Fibroblast of lung (primary cell): ENCODE measurements at regions not wholly inside any gene's neighbourhood (a gene's known extent, or its start where the extent isn't known, plus 50 kb on each side); places are given as distances from the start of the nearest gene placed in this dataset.

Source experiments
- DNase-seq, 2 donors: peaks; one replicate each; pipeline versions ENCODE4 v3.0.0 to v3.0.0-alpha.2; 2010; ENCODE audit warnings: low read depth in 2 of 2
- H2AFZ ChIP-seq: 2 replicates; pipeline ENCODE4 v1.5.1; 2012; ENCODE audit warnings: low read length, control low read depth, inconsistent platforms
- H3K27ac ChIP-seq: 2 replicates; pipeline ENCODE4 v1.5.1; 2011; ENCODE audit warnings: low read length, control low read depth; ENCODE audit not compliant: insufficient read depth
- H3K27me3 ChIP-seq: 2 replicates; pipeline ENCODE4 v1.5.1; 2011; ENCODE audit warnings: mild to moderate bottlenecking, low read length; ENCODE audit not compliant: control insufficient read depth, insufficient read depth
- H3K36me3 ChIP-seq: 2 replicates; pipeline ENCODE4 v1.5.1; 2011; ENCODE audit warnings: low read length; ENCODE audit not compliant: control insufficient read depth, insufficient read depth
- H3K4me1 ChIP-seq: 2 replicates; pipeline ENCODE4 v1.5.1; 2011; ENCODE audit warnings: low read length; ENCODE audit not compliant: control insufficient read depth, insufficient read depth; ENCODE audit errors: extremely low read depth
- H3K4me2 ChIP-seq: 2 replicates; pipeline ENCODE4 v1.5.1; 2011; ENCODE audit warnings: low read length, control low read depth; ENCODE audit not compliant: insufficient read depth; ENCODE audit errors: extremely low read depth
- H3K4me3 ChIP-seq, 4 experiments: fragments of 200-600 bp in 1 of 4; sonication (generic) in 1 of 4; replicated peaks in 1 of 4; 2 replicates each; pipeline ENCODE4 v1.5.1; 2011 to 2016; ENCODE audit warnings: low read length in 4 of 4, low read depth in 3 of 4, mild to moderate bottlenecking in 3 of 4, control low read depth in 2 of 4, inconsistent platforms in 1 of 4, mixed read lengths in 1 of 4; ENCODE audit not compliant: insufficient read depth in 1 of 4; ENCODE audit errors: control extremely low read depth in 1 of 4
- H3K79me2 ChIP-seq: 2 replicates; pipeline ENCODE4 v1.5.1; 2012; ENCODE audit warnings: mild to moderate bottlenecking, low read length, inconsistent platforms; ENCODE audit not compliant: control insufficient read depth, insufficient read depth
- H3K9ac ChIP-seq: 2 replicates; pipeline ENCODE4 v1.5.1; 2011; ENCODE audit warnings: mild to moderate bottlenecking, low read length, control low read depth; ENCODE audit not compliant: insufficient read depth
- H3K9me3 ChIP-seq: 2 replicates; pipeline ENCODE4 v1.5.1; 2012; ENCODE audit warnings: low read depth, low read length; ENCODE audit not compliant: control insufficient read depth, insufficient read depth
- H4K20me1 ChIP-seq: 2 replicates; pipeline ENCODE4 v1.5.1; 2011; ENCODE audit warnings: low read length; ENCODE audit not compliant: control insufficient read depth, insufficient read depth; ENCODE audit errors: extremely low read depth
- CTCF ChIP-seq, 2 donors: IDR thresholded peaks in 1 of 2; conservative IDR thresholded peaks in 1 of 2; 1 replicate in 1 of 2; 2 replicates in 1 of 2; pipeline ENCODE4 v1.5.1; 2011 to 2012; ENCODE audit warnings: low read length in 2 of 2, control low read depth in 1 of 2, inconsistent platforms in 1 of 2, low read depth in 1 of 2, mild to moderate bottlenecking in 1 of 2
- EZH2 ChIP-seq: IDR thresholded peaks from 2 replicates; pipeline ENCODE4 v1.5.1; 2012; ENCODE audit warnings: low read length, control low read depth, mild to moderate bottlenecking; ENCODE audit errors: missing control alignments

DNA sequence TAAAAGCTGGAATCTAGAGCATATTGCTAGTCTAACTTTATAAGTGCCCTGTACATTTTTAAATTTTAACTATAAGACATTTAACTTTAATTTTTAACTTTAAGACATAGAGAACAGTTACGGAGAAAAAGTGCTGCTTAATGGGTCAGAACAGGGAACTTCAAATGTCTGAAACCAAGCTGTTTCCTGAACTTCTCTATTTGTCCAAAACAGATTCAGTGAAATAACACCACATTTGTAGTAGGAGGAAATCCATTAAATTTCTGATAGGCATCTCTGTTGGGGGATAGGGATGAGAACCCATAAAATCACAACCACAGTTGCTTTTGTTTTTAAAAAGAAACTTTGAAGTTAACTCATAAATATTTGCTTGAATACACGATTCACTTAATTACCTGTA is 170.8 kb upstream of the ANK3 start:
- Histone ChIP-seq H3K4me3 (no peak overlapping the region), H3K9me3 (no peaks in the 10 kb centered on the region), H4K20me1 (no peaks in the 10 kb centered on the region), H3K27me3 (no peaks in the 10 kb centered on the region), H3K27ac (no peak overlapping the region), H3K36me3 (no peaks in the 10 kb centered on the region), H3K4me1 (no peaks in the 10 kb centered on the region), H3K79me2 (no peaks in the 10 kb centered on the region), H3K4me2 (no peak overlapping the region), H3K9ac (no peak overlapping the region), H2AFZ (no peak overlapping the region)
- DNase-seq, result no peak
- TF ChIP-seq CTCF (conservative IDR thresholded peaks at IDR 0.05 in 1 of 2, IDR thresholded peaks at IDR 0.05 in 1 of 2; ENCODE audit: low read depth in 1 of 2, low read length in 2 of 2) (no peak), EZH2 (no peak)

- no peaks in the 10 kb centered on the region for H3K36me3 ChIP-seq
- no peaks in the 10 kb centered on the region for H3K9me3 ChIP-seq
- no peak overlapping the region for H3K27ac ChIP-seq
- H3K4me2 ChIP-seq, result no peak overlapping the region
- H3K4me3 ChIP-seq, result no peak overlapping the region
- no peak overlapping the region for H3K9ac ChIP-seq
- no peaks in the 10 kb centered on the region for H3K27me3 ChIP-seq
- H4K20me1 ChIP-seq, result no peaks in the 10 kb centered on the region
- no peak overlapping the region for H2AFZ ChIP-seq
- DNase-seq, result no peak
- no peaks in the 10 kb centered on the region for H3K79me2 ChIP-seq
- H3K4me1 ChIP-seq, result no peaks in the 10 kb centered on the region
- no peak for TF ChIP-seq EZH2
- TF ChIP-seq CTCF (conservative IDR thresholded peaks at IDR 0.05 in 1 of 2, IDR thresholded peaks at IDR 0.05 in 1 of 2; ENCODE audit: low read depth in 1 of 2, low read length in 2 of 2), result no peak
Observed at GRCh38 chr10:60555700-60556099, 166.0 kb upstream of the ANK3 start.

DNA sequence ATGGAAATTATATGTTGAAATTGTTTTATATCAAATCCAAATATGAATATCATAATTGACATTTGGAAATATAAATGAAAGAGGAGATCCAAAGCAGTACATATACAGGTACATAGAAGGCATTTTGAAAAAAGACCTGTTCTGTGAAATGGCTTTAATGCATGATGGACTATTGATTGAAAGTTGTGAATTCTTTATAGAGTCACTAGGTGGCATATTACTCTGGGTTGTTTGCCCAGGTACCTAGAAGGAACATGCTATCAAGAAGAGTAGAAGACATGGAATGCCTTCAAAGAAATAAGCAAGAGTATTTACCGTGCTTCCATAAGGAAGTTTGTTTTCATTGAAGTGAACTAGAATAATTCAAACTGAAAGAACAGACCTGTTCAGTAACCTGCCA is 160.0 kb upstream of the ANK3 start:
- Histone ChIP-seq H4K20me1 (no peaks in the 10 kb centered on the region), H3K4me1 (no peaks in the 10 kb centered on the region), H3K27ac (no peak overlapping the region), H3K79me2 (no peaks in the 10 kb centered on the region), H3K4me2 (no peak overlapping the region), H3K4me3 (no peak overlapping the region), H2AFZ (no peak overlapping the region), H3K27me3 (no peaks in the 10 kb centered on the region), H3K9me3 (no peaks in the 10 kb centered on the region), H3K9ac (no peak overlapping the region), H3K36me3 (no peaks in the 10 kb centered on the region)
- TF ChIP-seq EZH2 (no peak), CTCF (conservative IDR thresholded peaks at IDR 0.05 in 1 of 2, IDR thresholded peaks at IDR 0.05 in 1 of 2; ENCODE audit: low read depth in 1 of 2, low read length in 2 of 2) (peak in 1 of 2 donors; percentile 36)
- peak in 1 of 2 donors; percentile 27 for DNase-seq
